K562 (cell line): ENCODE measurements at regions not wholly inside any gene's neighbourhood (a gene's known extent, or its start where the extent isn't known, plus 50 kb on each side); places are given as distances from the start of the nearest gene placed in this dataset.

Experiments
- ATAC-seq: fragments of 200-7000 bp; cut with Tn5 transposase; 3 replicates; pipeline ENCODE4 v1.9.1; 2020; ENCODE audit warnings: moderate library complexity
- BruUV-seq: library from RNA; stranded (reverse); fragments of 400-500 nt; replicated peaks from 2 replicates; lab custom pipeline; 2021; lab: Mats Ljungman, UMichigan
- CTCF ChIA-PET: fragments of 300-600 bp; formaldehyde crosslinking; extraction: SDS; loops from one replicate; lab custom pipeline; 2021; ENCODE audit warnings: low intra/inter-chr PET ratio; lab: Yijun Ruan, JAX
- POLR2A ChIA-PET: fragments of 300-600, 350-650 bp; sonication (Branson Sonifier 250); formaldehyde crosslinking; extraction: SDS; loops from one replicate; lab custom pipeline; 2021; ENCODE audit warnings: antibody characterized with exemption, inconsistent platforms; lab: Yijun Ruan, JAX
- DNase-seq, 4 experiments: peaks; one replicate each; pipeline versions ENCODE4 v3.0.0 to v3.0.0-alpha.2; 2011 to 2018; ENCODE audit warnings: low spot score in 3 of 4, mixed read lengths in 3 of 4; ENCODE audit errors: extremely low read depth in 1 of 4
- FAIRE-seq: peaks from 2 replicates; lab custom pipeline; 2011; peaks lifted over from hg19 to GRCh38; lab: Jason Lieb, UNC
- H2AFZ ChIP-seq: 2 replicates; pipeline ENCODE4 v1.6.0; 2011; ENCODE audit warnings: low read depth, low read length, control low read depth, inconsistent platforms
- H3K27ac ChIP-seq: fragments of 200-600 bp; 3 replicates; pipeline ENCODE4 v1.8.0; 2011; ENCODE audit warnings: low read depth, mild to moderate bottlenecking, control low read depth, inconsistent platforms, low read length, moderate library complexity, mixed read lengths; ENCODE audit errors: extremely low read depth
- H3K27me3 ChIP-seq, 2 experiments: fragments of 300-600 bp in 1 of 2; 2 replicates in 1 of 2; 3 replicates in 1 of 2; pipeline versions ENCODE4 v1.6.0 to v1.8.0; 2011; ENCODE audit warnings: inconsistent platforms in 2 of 2, low read length in 2 of 2, mild to moderate bottlenecking in 1 of 2, mixed read lengths in 1 of 2, moderate library complexity in 1 of 2; ENCODE audit not compliant: control insufficient read depth in 2 of 2, insufficient read depth in 2 of 2
- H3K36me3 ChIP-seq: fragments of 300-600 bp; 3 replicates; pipeline ENCODE4 v1.8.0; 2011; ENCODE audit warnings: mild to moderate bottlenecking, low read length, inconsistent platforms; ENCODE audit not compliant: control insufficient read depth, insufficient read depth
- H3K4me1 ChIP-seq, 2 experiments: fragments of 200-600 bp in 1 of 2; replicated peaks in 1 of 2; 2 replicates in 1 of 2; 3 replicates in 1 of 2; pipeline versions ENCODE4 v1.5.1 to v1.8.0; 2011; ENCODE audit warnings: inconsistent platforms in 2 of 2, low read length in 2 of 2, mild to moderate bottlenecking in 1 of 2, mixed read lengths in 1 of 2, moderate library complexity in 1 of 2; ENCODE audit not compliant: control insufficient read depth in 2 of 2, insufficient read depth in 2 of 2
- H3K4me2 ChIP-seq: 2 replicates; pipeline ENCODE4 v1.6.1; 2011; ENCODE audit warnings: low read length, control low read depth, inconsistent platforms, mixed read lengths; ENCODE audit not compliant: insufficient read depth
- H3K4me3 ChIP-seq: fragments of 200-600 bp; sonication (generic), shearing (Covaris generic); 2 replicates; pipeline ENCODE4 v1.5.1; 2016; ENCODE audit warnings: control low read depth, inconsistent platforms
- H3K79me2 ChIP-seq: fragments of 200-600 bp; 3 replicates; pipeline ENCODE4 v1.8.0; 2011; ENCODE audit warnings: low read length, inconsistent platforms; ENCODE audit not compliant: control insufficient read depth, insufficient read depth
- H3K9ac ChIP-seq, 2 experiments: 2 replicates each; pipeline versions ENCODE4 v1.6.0 to v1.6.1; 2011; ENCODE audit warnings: low read depth in 2 of 2, low read length in 2 of 2, control low read depth in 1 of 2, inconsistent platforms in 1 of 2, mild to moderate bottlenecking in 1 of 2, mixed read lengths in 1 of 2; ENCODE audit not compliant: insufficient read depth in 1 of 2
- H3K9me1 ChIP-seq: one replicate; pipeline ENCODE4 v1.6.0; 2011; ENCODE audit warnings: inconsistent platforms, mild to moderate bottlenecking, low read length, moderate library complexity; ENCODE audit not compliant: control insufficient read depth, insufficient read depth
- H3K9me3 ChIP-seq: replicated peaks from 2 replicates; pipeline ENCODE4 v1.5.1; 2011; ENCODE audit warnings: low read depth, low read length, inconsistent platforms; ENCODE audit not compliant: control insufficient read depth, insufficient read depth
- H4K20me1 ChIP-seq: replicated peaks from 2 replicates; pipeline ENCODE4 v1.6.1; 2011; ENCODE audit warnings: low read length, inconsistent platforms, mixed read lengths; ENCODE audit not compliant: control insufficient read depth, insufficient read depth
- ETV1 ChIP-seq: fragments of 450-650 bp; conservative IDR thresholded peaks from 2 replicates; pipeline ENCODE4 v1.6.1; 2016; ENCODE audit warnings: missing genetic modification characterization, control low read depth, low read depth, missing compliant biosample characterization
- GTF3C2 ChIP-seq: IDR thresholded peaks from 3 replicates; pipeline ENCODE4 v1.6.1; 2011; ENCODE audit warnings: borderline replicate concordance, mild to moderate bottlenecking, moderate library complexity; ENCODE audit not compliant: insufficient read length; ENCODE audit errors: extremely low read depth
- SMC3 ChIP-seq: conservative IDR thresholded peaks from 2 replicates; pipeline ENCODE4 v1.6.1; 2011; ENCODE audit warnings: low read depth, low read length, improper control_type of control experiment; ENCODE audit not compliant: insufficient read depth
- SPI1 ChIP-seq: IDR thresholded peaks from 2 replicates; pipeline ENCODE4 v1.6.1; 2011; ENCODE audit warnings: low read depth, low read length, control low read depth, borderline replicate concordance
- ZNF121 ChIP-seq: sonication (generic); formaldehyde crosslinking; conservative IDR thresholded peaks from 2 replicates; pipeline ENCODE4 v1.8.0; 2022; ENCODE audit warnings: missing genetic modification reagents
- ZNF57 ChIP-seq: fragments of 450-650 bp; formaldehyde crosslinking; IDR thresholded peaks from 2 replicates; pipeline ENCODE4 v1.4.0; 2020; ENCODE audit warnings: mild to moderate bottlenecking, moderate library complexity
- in situ Hi-C: fragments of 300-500 bp; cut with MboI; formaldehyde crosslinking; loops from 4 replicates; pipeline ENCODE4 v1.15.0; 2018; ENCODE audit warnings: inconsistent platforms, mixed read lengths
- intact Hi-C: fragments of 100-400 bp; cut with micrococcal nuclease; formaldehyde crosslinking; loops from 2 replicates; pipeline ENCODE4 v1.14.2; 2022
- TF ChIP-seq, protein P1 (sequence below): fragments of 200-400 bp; formaldehyde crosslinking; IDR thresholded peaks from 2 replicates; pipeline ENCODE4 v1.6.1; 2017; ENCODE audit warnings: mild to moderate bottlenecking, low read depth, low read length, moderate library complexity
- TF ChIP-seq, protein P2 (sequence below): IDR thresholded peaks from 2 replicates; pipeline ENCODE4 v1.6.1; 2014; ENCODE audit warnings: antibody characterized with exemption

GRCh38 chr7:13308423-13308822 lies 621.0 kb downstream of the ARL4A start:
- FAIRE-seq = no peak
- Histone ChIP-seq H3K27ac (no peak overlapping the region), H4K20me1 (no peaks in the 10 kb centered on the region), H3K9ac (no peak overlapping the region), H3K27me3 (no peaks in the 10 kb centered on the region), H3K4me2 (no peak overlapping the region), H3K4me3 (no peak overlapping the region), H3K79me2 (no peaks in the 10 kb centered on the region), H3K4me1 (no peaks in the 10 kb centered on the region), H2AFZ (no peak overlapping the region), H3K9me3 (no peaks in the 10 kb centered on the region), H3K36me3 (no peaks in the 10 kb centered on the region), H3K9me1 (no peaks in the 10 kb centered on the region)
- no TSS peak for BruUV-seq
- POLR2A ChIA-PET = no interaction called here
- no peak for ATAC-seq
- in situ Hi-C loops (no loop called here), intact Hi-C loops (no loop called here)
- TF ChIP-seq GTF3C2 (no peak), SMC3 (no peak), ZNF121 (CRISPR knock-in tag) (no peak), SPI1 (no peak), ETV1 (tag) (no peak), ZNF57 (CRISPR knock-in tag) (no peak)
- TF ChIP-seq, protein P1, sequence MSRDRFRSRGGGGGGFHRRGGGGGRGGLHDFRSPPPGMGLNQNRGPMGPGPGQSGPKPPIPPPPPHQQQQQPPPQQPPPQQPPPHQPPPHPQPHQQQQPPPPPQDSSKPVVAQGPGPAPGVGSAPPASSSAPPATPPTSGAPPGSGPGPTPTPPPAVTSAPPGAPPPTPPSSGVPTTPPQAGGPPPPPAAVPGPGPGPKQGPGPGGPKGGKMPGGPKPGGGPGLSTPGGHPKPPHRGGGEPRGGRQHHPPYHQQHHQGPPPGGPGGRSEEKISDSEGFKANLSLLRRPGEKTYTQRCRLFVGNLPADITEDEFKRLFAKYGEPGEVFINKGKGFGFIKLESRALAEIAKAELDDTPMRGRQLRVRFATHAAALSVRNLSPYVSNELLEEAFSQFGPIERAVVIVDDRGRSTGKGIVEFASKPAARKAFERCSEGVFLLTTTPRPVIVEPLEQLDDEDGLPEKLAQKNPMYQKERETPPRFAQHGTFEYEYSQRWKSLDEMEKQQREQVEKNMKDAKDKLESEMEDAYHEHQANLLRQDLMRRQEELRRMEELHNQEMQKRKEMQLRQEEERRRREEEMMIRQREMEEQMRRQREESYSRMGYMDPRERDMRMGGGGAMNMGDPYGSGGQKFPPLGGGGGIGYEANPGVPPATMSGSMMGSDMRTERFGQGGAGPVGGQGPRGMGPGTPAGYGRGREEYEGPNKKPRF = no peak
- TF ChIP-seq, protein P2, sequence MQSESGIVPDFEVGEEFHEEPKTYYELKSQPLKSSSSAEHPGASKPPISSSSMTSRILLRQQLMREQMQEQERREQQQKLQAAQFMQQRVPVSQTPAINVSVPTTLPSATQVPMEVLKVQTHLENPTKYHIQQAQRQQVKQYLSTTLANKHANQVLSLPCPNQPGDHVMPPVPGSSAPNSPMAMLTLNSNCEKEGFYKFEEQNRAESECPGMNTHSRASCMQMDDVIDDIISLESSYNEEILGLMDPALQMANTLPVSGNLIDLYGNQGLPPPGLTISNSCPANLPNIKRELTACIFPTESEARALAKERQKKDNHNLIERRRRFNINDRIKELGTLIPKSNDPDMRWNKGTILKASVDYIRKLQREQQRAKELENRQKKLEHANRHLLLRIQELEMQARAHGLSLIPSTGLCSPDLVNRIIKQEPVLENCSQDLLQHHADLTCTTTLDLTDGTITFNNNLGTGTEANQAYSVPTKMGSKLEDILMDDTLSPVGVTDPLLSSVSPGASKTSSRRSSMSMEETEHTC = no peak
- DNase-seq = no peak
- CTCF ChIA-PET = no interaction called here
